Lower lobe of right lung (tissue), 2 donors: ENCODE measurements at regions not wholly inside any gene's neighbourhood (a gene's known extent, or its start where the extent isn't known, plus 50 kb on each side); places are given as distances from the start of the nearest gene placed in this dataset.

Experiments
- ATAC-seq, 2 donors: fragments of 200-7000 bp; cut with Tn5 transposase; one replicate each; pipeline ENCODE4 v1.9.1; 2020 to 2022; ENCODE audit warnings: mild to moderate bottlenecking in 2 of 2, moderate library complexity in 2 of 2
- DNase-seq: peaks from one replicate; pipeline ENCODE4 v3.0.0-alpha.2; 2020
- H3K27ac ChIP-seq: fragments of 200-600 bp; one replicate; pipeline ENCODE4 v1.8.0; 2022
- H3K27me3 ChIP-seq: fragments of 200-600 bp; one replicate; pipeline ENCODE4 v1.8.0; 2022; ENCODE audit warnings: low read depth
- H3K36me3 ChIP-seq: fragments of 200-600 bp; one replicate; pipeline ENCODE4 v1.8.0; 2022; ENCODE audit warnings: mild to moderate bottlenecking
- H3K4me1 ChIP-seq: fragments of 200-600 bp; one replicate; pipeline ENCODE4 v1.8.0; 2022
- H3K4me3 ChIP-seq: fragments of 200-600 bp; one replicate; pipeline ENCODE4 v1.8.0; 2022; ENCODE audit warnings: mild to moderate bottlenecking
- H3K9me3 ChIP-seq: fragments of 200-600 bp; one replicate; pipeline ENCODE4 v1.8.0; 2022
- intact Hi-C: fragments of 100-400 bp; cut with DNase I; formaldehyde crosslinking; loops from one replicate; pipeline ENCODE4 v1.11.0; 2022
- TF ChIP-seq, protein P1 (sequence below): fragments of 200-600 bp; IDR thresholded peaks from one replicate; pipeline ENCODE4 v1.8.0; 2022; ENCODE audit warnings: antibody characterized with exemption, mild to moderate bottlenecking
- donor health status: DM: no; HTN: yes; CAD: no; lungs with severe emphysema.

DNA sequence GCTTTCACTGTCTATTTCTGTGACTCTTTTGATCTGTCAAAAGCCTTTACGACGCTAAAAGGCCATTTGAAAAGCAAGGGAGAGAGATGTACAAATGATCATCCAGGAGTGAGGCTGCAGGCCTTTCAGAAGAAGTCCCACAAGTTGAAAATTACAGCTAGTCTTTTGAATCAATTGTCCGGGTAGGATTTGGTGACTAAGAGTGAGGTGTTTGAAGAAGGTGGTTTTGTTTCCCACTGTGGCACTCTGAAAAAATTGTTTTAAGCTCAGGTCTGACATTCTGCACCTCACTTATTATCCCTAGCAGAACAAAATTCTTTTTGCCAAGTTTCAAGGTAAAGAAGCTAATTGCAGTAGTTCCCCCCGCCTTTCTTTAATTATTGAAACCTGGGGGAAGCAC, 50.8 kb upstream of the TMEM108 start:
- ATAC-seq = no peak
- no peaks in the 10 kb centered on the region for H3K36me3 ChIP-seq
- H3K9me3 ChIP-seq = no peaks in the 10 kb centered on the region
- TF ChIP-seq, protein P1, sequence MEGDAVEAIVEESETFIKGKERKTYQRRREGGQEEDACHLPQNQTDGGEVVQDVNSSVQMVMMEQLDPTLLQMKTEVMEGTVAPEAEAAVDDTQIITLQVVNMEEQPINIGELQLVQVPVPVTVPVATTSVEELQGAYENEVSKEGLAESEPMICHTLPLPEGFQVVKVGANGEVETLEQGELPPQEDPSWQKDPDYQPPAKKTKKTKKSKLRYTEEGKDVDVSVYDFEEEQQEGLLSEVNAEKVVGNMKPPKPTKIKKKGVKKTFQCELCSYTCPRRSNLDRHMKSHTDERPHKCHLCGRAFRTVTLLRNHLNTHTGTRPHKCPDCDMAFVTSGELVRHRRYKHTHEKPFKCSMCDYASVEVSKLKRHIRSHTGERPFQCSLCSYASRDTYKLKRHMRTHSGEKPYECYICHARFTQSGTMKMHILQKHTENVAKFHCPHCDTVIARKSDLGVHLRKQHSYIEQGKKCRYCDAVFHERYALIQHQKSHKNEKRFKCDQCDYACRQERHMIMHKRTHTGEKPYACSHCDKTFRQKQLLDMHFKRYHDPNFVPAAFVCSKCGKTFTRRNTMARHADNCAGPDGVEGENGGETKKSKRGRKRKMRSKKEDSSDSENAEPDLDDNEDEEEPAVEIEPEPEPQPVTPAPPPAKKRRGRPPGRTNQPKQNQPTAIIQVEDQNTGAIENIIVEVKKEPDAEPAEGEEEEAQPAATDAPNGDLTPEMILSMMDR = no peak
- no peak overlapping the region for H3K27ac ChIP-seq
- H3K27me3 ChIP-seq = no peaks in the 10 kb centered on the region
- no peak for DNase-seq
- no peak overlapping the region for H3K4me3 ChIP-seq
- no peaks in the 10 kb centered on the region for H3K4me1 ChIP-seq
- intact Hi-C loops = no loop called here

DNA sequence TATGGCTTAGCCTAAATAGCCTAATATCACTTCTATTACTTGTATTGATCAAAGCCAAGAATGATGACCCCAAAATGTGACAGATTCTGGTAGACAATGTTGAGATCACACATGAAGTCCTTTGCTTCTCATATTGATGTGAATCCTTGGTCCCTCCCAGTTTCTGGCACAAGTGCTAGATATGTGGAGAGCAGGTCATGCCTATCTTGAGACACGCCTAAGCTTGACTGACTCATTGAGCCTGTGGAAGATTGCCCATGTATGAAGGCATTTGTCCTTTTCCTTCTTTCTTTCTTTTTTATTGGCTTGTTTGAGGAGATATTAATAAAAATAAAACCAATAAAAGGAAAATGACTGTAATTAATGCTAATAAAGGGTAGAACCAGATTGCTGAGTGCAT, 54.0 kb upstream of the TMEM108 start:
- H3K4me1 ChIP-seq = no peaks in the 10 kb centered on the region
- no peak overlapping the region for H3K4me3 ChIP-seq
- TF ChIP-seq, protein P1 = no peak
- DNase-seq (no peak), ATAC-seq (no peak)
- H3K9me3 ChIP-seq = no peaks in the 10 kb centered on the region
- H3K36me3 ChIP-seq = no peaks in the 10 kb centered on the region
- no peaks in the 10 kb centered on the region for H3K27me3 ChIP-seq
- no peak overlapping the region for H3K27ac ChIP-seq
- intact Hi-C loops = no loop called here

DNA sequence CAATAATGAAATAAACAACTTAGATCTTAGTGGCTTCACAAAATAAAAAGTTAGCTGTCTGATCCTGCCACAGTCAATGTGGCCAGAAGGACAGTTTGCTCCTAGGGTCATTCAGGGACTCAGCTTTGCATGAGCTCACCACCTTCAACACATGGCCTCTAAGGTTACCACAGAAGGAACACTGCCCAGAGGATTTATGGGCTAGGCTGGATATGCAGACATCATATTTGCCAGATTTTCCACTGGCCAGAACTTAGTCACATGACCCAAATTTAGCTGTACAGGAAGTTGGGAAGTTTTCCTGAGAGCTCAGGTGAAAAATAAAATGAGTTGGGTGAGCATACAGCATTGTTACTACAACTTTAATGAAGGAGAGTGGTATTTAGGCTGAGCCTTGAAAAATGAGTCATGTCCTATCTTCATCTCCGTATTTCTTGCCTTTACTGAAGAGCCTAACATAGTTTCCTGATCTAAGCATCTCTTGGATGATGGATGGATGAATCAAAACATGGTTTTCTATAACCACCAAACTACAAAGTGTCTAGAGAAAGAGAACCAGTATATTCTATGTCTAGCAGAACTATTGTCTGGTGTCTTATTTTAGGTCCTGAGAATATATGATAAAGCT, 54.9 kb upstream of the TMEM108 start:
- intact Hi-C loops = no loop called here
- ATAC-seq (no peak), DNase-seq (no peak)
- no peaks in the 10 kb centered on the region for H3K27me3 ChIP-seq
- H3K4me1 ChIP-seq = no peaks in the 10 kb centered on the region
- H3K27ac ChIP-seq = no peak overlapping the region
- TF ChIP-seq, protein P1 = no peak
- no peaks in the 10 kb centered on the region for H3K36me3 ChIP-seq
- H3K4me3 ChIP-seq = no peak overlapping the region
- H3K9me3 ChIP-seq = no peaks in the 10 kb centered on the region

DNA sequence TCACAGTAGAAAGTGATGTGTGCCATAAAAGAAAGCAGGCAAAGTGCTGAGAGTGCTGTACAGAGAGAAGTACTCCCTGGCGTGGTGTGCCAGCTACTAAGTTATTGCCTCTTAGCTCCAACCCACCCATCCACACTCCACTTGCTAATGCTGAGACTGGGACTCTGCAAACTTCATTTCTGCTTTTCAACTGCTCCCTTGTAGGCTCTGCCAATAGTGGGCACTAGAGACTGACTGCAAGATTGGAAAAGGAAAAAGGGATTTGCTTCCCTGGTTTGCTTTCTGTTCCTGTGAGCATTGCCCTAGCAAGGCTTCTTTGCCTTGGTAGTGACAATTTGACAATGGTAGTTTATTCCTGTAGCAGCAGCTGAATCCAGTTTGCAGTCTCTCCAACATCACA, 56.5 kb upstream of the TMEM108 start:
- Histone ChIP-seq H3K4me3 (no peak overlapping the region), H3K4me1 (no peaks in the 10 kb centered on the region), H3K36me3 (no peaks in the 10 kb centered on the region), H3K27me3 (no peaks in the 10 kb centered on the region), H3K9me3 (no peaks in the 10 kb centered on the region), H3K27ac (no peak overlapping the region)
- no peak for DNase-seq
- no peak for ATAC-seq
- intact Hi-C loops = no loop called here
- TF ChIP-seq, protein P1 = no peak

DNA sequence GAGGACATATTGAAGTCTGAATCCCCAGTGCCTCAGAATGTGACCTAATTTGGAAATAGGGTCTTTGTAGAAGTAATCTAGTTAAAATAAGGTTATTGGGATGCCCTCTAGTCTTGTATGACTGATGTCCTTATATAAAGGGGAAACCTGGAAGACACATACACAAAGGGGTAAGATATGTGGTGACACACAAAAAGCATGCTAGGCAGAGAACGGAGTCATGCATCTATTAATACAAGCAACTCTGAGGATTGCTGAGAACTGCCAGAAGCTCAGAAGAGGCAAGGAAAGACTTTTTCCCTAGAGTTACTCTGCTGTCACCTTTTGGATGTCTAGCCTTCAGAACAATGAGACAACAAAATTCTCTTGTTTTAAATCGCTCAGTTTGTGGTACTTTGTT, 58.1 kb upstream of the TMEM108 start:
- no peak overlapping the region for H3K27ac ChIP-seq
- intact Hi-C loops = no loop called here
- TF ChIP-seq, protein P1 = no peak

More for the DNA sequence above, 58.1 kb upstream of the TMEM108 start:
- Histone ChIP-seq H3K27me3 (no peaks in the 10 kb centered on the region), H3K4me1 (no peaks in the 10 kb centered on the region), H3K36me3 (no peaks in the 10 kb centered on the region), H3K9me3 (no peaks in the 10 kb centered on the region), H3K4me3 (no peak overlapping the region)
- DNase-seq (no peak), ATAC-seq (no peak)
